GM23338 (cell line): ENCODE measurements at regions not wholly inside any gene's neighbourhood (a gene's known extent, or its start where the extent isn't known, plus 50 kb on each side); places are given as distances from the start of the nearest gene placed in this dataset.
A peak's percentile ranks its signal among the peaks of the same experiment; 100 is the strongest.

ENCODE experiments used
- ATAC-seq: fragments of 200-7000 bp; cut with Tn5 transposase; 3 replicates; pipeline ENCODE4 v1.9.1; 2020
- DNase-seq: peaks from one replicate; pipeline ENCODE4 v3.0.0-alpha.2; 2015; ENCODE audit warnings: low spot score
- H2AFZ ChIP-seq: fragments of 200-600 bp; sonication (generic); 2 replicates; pipeline ENCODE4 v1.8.0; 2016; ENCODE audit warnings: antibody characterized with exemption, mild to moderate bottlenecking, moderate library complexity
- H3F3A ChIP-seq: fragments of 200-600 bp; sonication (generic); replicated peaks from 2 replicates; pipeline ENCODE4 v1.8.0; 2017; ENCODE audit warnings: antibody characterized with exemption, mixed run types, low read depth
- H3K27ac ChIP-seq: fragments of 200-600 bp; sonication (generic); 2 replicates; pipeline ENCODE4 v1.6.1; 2016; ENCODE audit warnings: low read depth
- H3K27me3 ChIP-seq: fragments of 200-600 bp; sonication (generic); 2 replicates; pipeline ENCODE4 v1.8.0; 2016; ENCODE audit warnings: mild to moderate bottlenecking, mixed run types, moderate library complexity; ENCODE audit not compliant: insufficient read depth
- H3K36me3 ChIP-seq: fragments of 200-600 bp; sonication (generic); 2 replicates; pipeline ENCODE4 v1.8.0; 2016; ENCODE audit warnings: mild to moderate bottlenecking; ENCODE audit not compliant: insufficient read depth
- H3K4me1 ChIP-seq: fragments of 200-600 bp; sonication (generic); 2 replicates; pipeline ENCODE4 v1.8.0; 2016; ENCODE audit warnings: mild to moderate bottlenecking, moderate library complexity; ENCODE audit not compliant: insufficient read depth
- H3K4me2 ChIP-seq: fragments of 200-600 bp; sonication (generic); 2 replicates; pipeline ENCODE4 v1.7.1; 2017; ENCODE audit warnings: mixed run types
- H3K4me3 ChIP-seq: fragments of 200-600 bp; sonication (generic); 2 replicates; pipeline ENCODE4 v1.6.1; 2016; ENCODE audit warnings: mixed run types
- H3K79me2 ChIP-seq: fragments of 200-600 bp; sonication (generic); replicated peaks from 2 replicates; pipeline ENCODE4 v1.8.0; 2017; ENCODE audit warnings: mild to moderate bottlenecking; ENCODE audit not compliant: insufficient read depth
- H3K9me2 ChIP-seq: fragments of 200-600 bp; sonication (generic); 2 replicates; pipeline ENCODE4 v1.8.0; 2017; ENCODE audit not compliant: insufficient read depth
- H4K20me1 ChIP-seq: fragments of 200-600 bp; sonication (generic); replicated peaks from 2 replicates; pipeline ENCODE4 v1.8.0; 2017; ENCODE audit warnings: mild to moderate bottlenecking; ENCODE audit not compliant: insufficient read depth
- H3K27ac Mint-ChIP-seq: 2 replicates; pipeline ENCODE4 v1.8.0; 2020; ENCODE audit warnings: inconsistent platforms, mild to moderate bottlenecking, moderate library complexity, mixed read lengths
- H3K27me3 Mint-ChIP-seq: 3 replicates; pipeline ENCODE4 v1.8.0; 2022; ENCODE audit warnings: low read depth, mild to moderate bottlenecking, moderate library complexity, mixed read lengths, inconsistent platforms; ENCODE audit not compliant: insufficient read depth, poor library complexity
- H3K36me3 Mint-ChIP-seq: 3 replicates; pipeline ENCODE4 v1.8.0; 2021; ENCODE audit warnings: low read depth, mild to moderate bottlenecking, inconsistent platforms, moderate library complexity, mixed read lengths
- H3K4me1 Mint-ChIP-seq: 3 replicates; pipeline ENCODE4 v1.8.0; 2020; ENCODE audit warnings: mild to moderate bottlenecking, inconsistent platforms, mixed read lengths
- H3K4me3 Mint-ChIP-seq: 3 replicates; pipeline ENCODE4 v1.8.0; 2021; ENCODE audit warnings: moderate library complexity, mild to moderate bottlenecking, inconsistent platforms, mixed read lengths
- H3K9me3 Mint-ChIP-seq: 3 replicates; pipeline ENCODE4 v1.8.0; 2020; ENCODE audit warnings: moderate library complexity, mild to moderate bottlenecking, inconsistent platforms, mixed read lengths
- CTCF ChIP-seq, 2 experiments: fragments of 200-600 bp in 1 of 2; sonication (generic) in 1 of 2; conservative IDR thresholded peaks; 2 replicates each; pipeline versions ENCODE4 v1.5.1 to v1.6.1; 2016 to 2017; ENCODE audit warnings: antibody characterized with exemption in 2 of 2, low read depth in 2 of 2, mild to moderate bottlenecking in 2 of 2, moderate library complexity in 1 of 2
- JUNB ChIP-seq: IDR thresholded peaks from one replicate; pipeline ENCODE4 v1.6.1; 2016; ENCODE audit warnings: antibody characterized with exemption; ENCODE audit not compliant: unreplicated experiment
- POLR2AphosphoS5 ChIP-seq: IDR thresholded peaks from 2 replicates; pipeline ENCODE4 v1.6.1; 2016; ENCODE audit warnings: antibody characterized with exemption, low read depth
- STAT1 ChIP-seq: IDR thresholded peaks from one replicate; pipeline ENCODE4 v1.6.1; 2016; ENCODE audit warnings: antibody characterized with exemption; ENCODE audit not compliant: unreplicated experiment
- ZNF114 ChIP-seq: fragments of 250-450 bp; sonication (Bioruptor Pico); IDR thresholded peaks from 2 replicates; pipeline ENCODE4 v1.5.0; 2020; ENCODE audit warnings: mild to moderate bottlenecking, moderate library complexity
- ZNF331 ChIP-seq: fragments of 250-450 bp; sonication (Bioruptor Pico); IDR thresholded peaks from 2 replicates; pipeline ENCODE4 v1.5.0; 2020; ENCODE audit warnings: low read depth, mild to moderate bottlenecking, moderate library complexity
- ZNF462 ChIP-seq: fragments of 250-450 bp; sonication (Bioruptor Pico); IDR thresholded peaks from 2 replicates; pipeline ENCODE4 v1.5.0; 2020; ENCODE audit warnings: mild to moderate bottlenecking, moderate library complexity
- TF ChIP-seq, protein P1 (sequence below): IDR thresholded peaks from one replicate; pipeline ENCODE4 v1.6.1; 2018; ENCODE audit warnings: antibody characterized with exemption; ENCODE audit not compliant: unreplicated experiment

GRCh38 chr14:100392356-100392755, 69.2 kb downstream of the SLC25A47 start:
- no peaks in the 10 kb centered on the region for H3K9me2 ChIP-seq
- peaks cover 26% of the 10 kb centered on the region for H3K79me2 ChIP-seq
- Mint-ChIP-seq H3K4me3 (no peak overlapping the region), H3K9me3 (no peaks in the 10 kb centered on the region), H3K36me3 (no peaks in the 10 kb centered on the region), H3K27me3 (peaks cover 12% of the 10 kb centered on the region), H3K27ac (peak overlapping the region; percentile 10), H3K4me1 (peaks cover 29% of the 10 kb centered on the region)
- H3K27ac ChIP-seq: no peak overlapping the region
- no peaks in the 10 kb centered on the region for H3K27me3 ChIP-seq
- no peaks in the 10 kb centered on the region for H3F3A ChIP-seq
- TF ChIP-seq, protein P1, sequence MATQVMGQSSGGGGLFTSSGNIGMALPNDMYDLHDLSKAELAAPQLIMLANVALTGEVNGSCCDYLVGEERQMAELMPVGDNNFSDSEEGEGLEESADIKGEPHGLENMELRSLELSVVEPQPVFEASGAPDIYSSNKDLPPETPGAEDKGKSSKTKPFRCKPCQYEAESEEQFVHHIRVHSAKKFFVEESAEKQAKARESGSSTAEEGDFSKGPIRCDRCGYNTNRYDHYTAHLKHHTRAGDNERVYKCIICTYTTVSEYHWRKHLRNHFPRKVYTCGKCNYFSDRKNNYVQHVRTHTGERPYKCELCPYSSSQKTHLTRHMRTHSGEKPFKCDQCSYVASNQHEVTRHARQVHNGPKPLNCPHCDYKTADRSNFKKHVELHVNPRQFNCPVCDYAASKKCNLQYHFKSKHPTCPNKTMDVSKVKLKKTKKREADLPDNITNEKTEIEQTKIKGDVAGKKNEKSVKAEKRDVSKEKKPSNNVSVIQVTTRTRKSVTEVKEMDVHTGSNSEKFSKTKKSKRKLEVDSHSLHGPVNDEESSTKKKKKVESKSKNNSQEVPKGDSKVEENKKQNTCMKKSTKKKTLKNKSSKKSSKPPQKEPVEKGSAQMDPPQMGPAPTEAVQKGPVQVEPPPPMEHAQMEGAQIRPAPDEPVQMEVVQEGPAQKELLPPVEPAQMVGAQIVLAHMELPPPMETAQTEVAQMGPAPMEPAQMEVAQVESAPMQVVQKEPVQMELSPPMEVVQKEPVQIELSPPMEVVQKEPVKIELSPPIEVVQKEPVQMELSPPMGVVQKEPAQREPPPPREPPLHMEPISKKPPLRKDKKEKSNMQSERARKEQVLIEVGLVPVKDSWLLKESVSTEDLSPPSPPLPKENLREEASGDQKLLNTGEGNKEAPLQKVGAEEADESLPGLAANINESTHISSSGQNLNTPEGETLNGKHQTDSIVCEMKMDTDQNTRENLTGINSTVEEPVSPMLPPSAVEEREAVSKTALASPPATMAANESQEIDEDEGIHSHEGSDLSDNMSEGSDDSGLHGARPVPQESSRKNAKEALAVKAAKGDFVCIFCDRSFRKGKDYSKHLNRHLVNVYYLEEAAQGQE: no peak
- TF ChIP-seq ZNF331 (CRISPR knock-in tag): no peak
- no peak for TF ChIP-seq CTCF (conservative IDR thresholded peaks at IDR 0.05; ENCODE audit: low read depth in 2 of 2)
- no peak for TF ChIP-seq ZNF114 (CRISPR knock-in tag)
- no peak for TF ChIP-seq STAT1
- TF ChIP-seq ZNF462 (CRISPR knock-in tag): no peak
- no peak for TF ChIP-seq JUNB
- no peak for TF ChIP-seq POLR2AphosphoS5
- H3K4me3 ChIP-seq: no peak overlapping the region
- ATAC-seq: no peak
- H3K36me3 ChIP-seq: no peaks in the 10 kb centered on the region
- no peak for DNase-seq
- H2AFZ ChIP-seq: no peak overlapping the region
- H3K4me2 ChIP-seq: no peak overlapping the region
- H3K4me1 ChIP-seq: peaks cover 19% of the 10 kb centered on the region
- H4K20me1 ChIP-seq: no peaks in the 10 kb centered on the region
